IMR-90 (cell line): ENCODE measurements at regions not wholly inside any gene's neighbourhood (a gene's known extent, or its start where the extent isn't known, plus 50 kb on each side); places are given as distances from the start of the nearest gene placed in this dataset.

Experiments
- ATAC-seq: fragments of 200-7000 bp; cut with Tn5 transposase; 2 replicates; pipeline ENCODE4 v1.9.1; 2020; ENCODE audit warnings: low read depth, mild to moderate bottlenecking, moderate library complexity
- BruUV-seq: library from RNA; stranded (reverse); fragments of 400-500 nt; replicated peaks from 2 replicates; lab custom pipeline; 2021; lab: Mats Ljungman, UMichigan
- CTCF ChIA-PET: fragments of 300-600 bp; formaldehyde crosslinking; extraction: SDS; loops from one replicate; lab custom pipeline; 2021; ENCODE audit warnings: antibody characterized with exemption; lab: Yijun Ruan, JAX
- POLR2A ChIA-PET: fragments of 300-600 bp; sonication (Branson Sonifier 250); formaldehyde crosslinking; loops from one replicate; lab custom pipeline; 2022; ENCODE audit warnings: antibody characterized with exemption; ENCODE audit not compliant: unreplicated experiment; lab: Charles Lee
- DNase-seq: peaks from one replicate; pipeline ENCODE4 v3.0.0; 2013
- H2AFZ ChIP-seq: replicated peaks from 2 replicates; pipeline ENCODE3; 2013; ENCODE audit warnings: low read length, mild to moderate bottlenecking; ENCODE audit not compliant: poor library complexity
- H2AK5ac ChIP-seq: 2 replicates; pipeline ENCODE4 v1.6.1; 2013; ENCODE audit warnings: low read depth, low read length, inconsistent platforms
- H2AK9ac ChIP-seq: replicated peaks from 2 replicates; pipeline ENCODE3; 2013; ENCODE audit warnings: mild to moderate bottlenecking, low read depth, low read length, moderate library complexity; ENCODE audit not compliant: poor library complexity
- H2BK120ac ChIP-seq: 2 replicates; pipeline ENCODE4 v1.6.1; 2013; ENCODE audit warnings: low read depth, low read length, inconsistent platforms
- H2BK15ac ChIP-seq: 3 replicates; pipeline ENCODE4 v1.6.1; 2013; ENCODE audit warnings: low read depth, low read length, inconsistent platforms
- H2BK20ac ChIP-seq: 2 replicates; pipeline ENCODE4 v1.6.1; 2013; ENCODE audit warnings: low read depth, mild to moderate bottlenecking, inconsistent platforms, low read length, moderate library complexity
- H2BK5ac ChIP-seq: 2 replicates; pipeline ENCODE4 v1.6.1; 2013; ENCODE audit warnings: mild to moderate bottlenecking, low read depth, low read length, inconsistent platforms; ENCODE audit not compliant: poor library complexity, severe bottlenecking
- H3K14ac ChIP-seq: replicated peaks from 2 replicates; pipeline ENCODE4 v1.6.1; 2013; ENCODE audit warnings: low read depth, low read length, inconsistent platforms
- H3K18ac ChIP-seq: 2 replicates; pipeline ENCODE4 v1.6.1; 2013; ENCODE audit warnings: low read depth, low read length, control low read depth
- H3K23ac ChIP-seq: 2 replicates; pipeline ENCODE4 v1.6.1; 2013; ENCODE audit warnings: low read depth, low read length, inconsistent platforms
- H3K27ac ChIP-seq: 2 replicates; pipeline ENCODE4 v1.5.1; 2013; ENCODE audit warnings: mild to moderate bottlenecking, control low read depth, low read length; ENCODE audit not compliant: insufficient read depth
- H3K27me3 ChIP-seq: 2 replicates; pipeline ENCODE4 v1.6.1; 2013; ENCODE audit warnings: low read length; ENCODE audit not compliant: control insufficient read depth, insufficient read depth
- H3K36me3 ChIP-seq: 2 replicates; pipeline ENCODE4 v1.6.1; 2013; ENCODE audit warnings: low read length, mixed read lengths; ENCODE audit not compliant: control insufficient read depth, insufficient read depth
- H3K4ac ChIP-seq: 2 replicates; pipeline ENCODE4 v1.6.1; 2013; ENCODE audit warnings: low read depth, low read length, inconsistent platforms
- H3K4me1 ChIP-seq: 2 replicates; pipeline ENCODE4 v1.6.1; 2013; ENCODE audit warnings: low read length, mixed read lengths; ENCODE audit not compliant: control insufficient read depth, insufficient read depth
- H3K4me2 ChIP-seq: 2 replicates; pipeline ENCODE4 v1.6.1; 2013; ENCODE audit warnings: low read depth, mild to moderate bottlenecking, control low read depth, low read length, moderate library complexity
- H3K4me3 ChIP-seq: 2 replicates; pipeline ENCODE4 v1.5.1; 2013; ENCODE audit warnings: low read depth, mild to moderate bottlenecking, control low read depth, low read length, moderate library complexity; ENCODE audit not compliant: insufficient read depth
- H3K56ac ChIP-seq: 2 replicates; pipeline ENCODE4 v1.6.1; 2013; ENCODE audit warnings: low read length, inconsistent platforms; ENCODE audit not compliant: insufficient read depth; ENCODE audit errors: extremely low read depth
- H3K79me1 ChIP-seq, 2 experiments: 2 replicates each; pipeline ENCODE4 v1.6.1; 2013; ENCODE audit warnings: low read length in 2 of 2, inconsistent platforms in 1 of 2, low read depth in 1 of 2
- H3K9ac ChIP-seq: 2 replicates; pipeline ENCODE4 v1.6.1; 2013; ENCODE audit warnings: low read depth, low read length, control low read depth
- H3K9me1 ChIP-seq: 2 replicates; pipeline ENCODE4 v1.6.1; 2013; ENCODE audit warnings: low read length, inconsistent platforms; ENCODE audit not compliant: insufficient read depth
- H3K9me3 ChIP-seq: 2 replicates; pipeline ENCODE4 v1.6.1; 2013; ENCODE audit warnings: low read length; ENCODE audit not compliant: control insufficient read depth, insufficient read depth
- H4K20me1 ChIP-seq: 2 replicates; pipeline ENCODE4 v1.6.1; 2013; ENCODE audit warnings: low read length, inconsistent platforms; ENCODE audit not compliant: insufficient read depth
- H4K5ac ChIP-seq: 2 replicates; pipeline ENCODE4 v1.6.1; 2013; ENCODE audit warnings: mild to moderate bottlenecking, low read depth, low read length, control low read depth
- H4K8ac ChIP-seq, 2 experiments: 2 replicates each; pipeline ENCODE4 v1.6.1; 2013; ENCODE audit warnings: low read depth in 2 of 2, low read length in 2 of 2, control low read depth in 1 of 2, inconsistent platforms in 1 of 2
- H4K91ac ChIP-seq: 2 replicates; pipeline ENCODE4 v1.6.1; 2013; ENCODE audit warnings: low read depth, low read length, inconsistent platforms; ENCODE audit not compliant: insufficient read depth
- CEBPB ChIP-seq: IDR thresholded peaks from 2 replicates; pipeline ENCODE4 v1.6.1; 2012; ENCODE audit warnings: low read depth, low read length, improper control_type of control experiment
- NFE2L2 ChIP-seq: fragments of 150-350 bp; IDR thresholded peaks from 2 replicates; pipeline ENCODE4 v1.6.1; 2016; ENCODE audit warnings: low read depth, mild to moderate bottlenecking, low read length
- POLR2A ChIP-seq: IDR thresholded peaks from 2 replicates; pipeline ENCODE4 v1.6.1; 2012; ENCODE audit warnings: mild to moderate bottlenecking, low read depth, low read length
- RAD21 ChIP-seq: IDR thresholded peaks from 2 replicates; pipeline ENCODE4 v1.6.1; 2012; ENCODE audit warnings: low read length, improper control_type of control experiment
- RFX5 ChIP-seq: IDR thresholded peaks from 2 replicates; pipeline ENCODE4 v1.8.0; 2012; ENCODE audit warnings: low read depth, mild to moderate bottlenecking, low read length, moderate library complexity
- SMC3 ChIP-seq: fragments of 150-350 bp; IDR thresholded peaks from 2 replicates; pipeline ENCODE4 v1.6.1; 2016; ENCODE audit warnings: low read depth, mild to moderate bottlenecking, antibody characterized with exemption, low read length, moderate library complexity
- WGBS, 2 experiments: methylation state at CpG; one replicate each; pipeline versions ENCODE4 v1.1.5 to v1.1.7; 2013; ENCODE audit warnings: missing lambda C conversion rate in 2 of 2; ENCODE audit not compliant: insufficient read length in 1 of 2; ENCODE audit errors: extremely low coverage in 2 of 2; 5-methylcytosine and 5-hydroxymethylcytosine counted together
- dilution Hi-C: fragments of 300-500 bp; cut with HindIII; formaldehyde crosslinking; loops from one replicate; pipeline ENCODE4 v1.14.3; 2018; ENCODE audit warnings: low sequenced_read_pairs; ENCODE audit not compliant: unreplicated experiment
- in situ Hi-C: fragments of 300-500 bp; cut with MboI; formaldehyde crosslinking; loops from 3 replicates; pipeline ENCODE4 v1.14.3; 2019; ENCODE audit warnings: low sequenced_read_pairs, inconsistent platforms, mixed read lengths
- intact Hi-C: fragments of 100-400 bp; cut with micrococcal nuclease; formaldehyde crosslinking; loops from 2 replicates; pipeline ENCODE4 v1.10.0; 2022
- TF ChIP-seq, protein P1 (sequence below): fragments of 150-350 bp; IDR thresholded peaks from 2 replicates; pipeline ENCODE4 v1.6.1; 2017; ENCODE audit warnings: mild to moderate bottlenecking, antibody characterized with exemption, low read length, low read depth

- no peak overlapping the region for H2BK120ac ChIP-seq
- no peak overlapping the region for H2BK5ac ChIP-seq
- no peak overlapping the region for H3K4ac ChIP-seq
- POLR2A ChIA-PET, result no interaction called here
- H3K18ac ChIP-seq, result no peak overlapping the region
- DNase-seq, result no peak
- no peaks in the 10 kb centered on the region for H3K9me3 ChIP-seq
- no peak overlapping the region for H2BK20ac ChIP-seq
- H3K9me1 ChIP-seq, result 0 out of 2 replicates have a peak, but pooled peaks cover 3% of the 10 kb centered on the region
- H4K91ac ChIP-seq, result peak overlapping the region; percentile 6; the same call in 1 of the 2 replicates
- H3K79me1 ChIP-seq, result no peaks in the 10 kb centered on the region
- CTCF ChIA-PET, result interaction anchor here (0.7 kb wide), 1 partner anchor 36 kb away, joined by 3 read pairs; no protein-coding TSS in a partner anchor
- in situ Hi-C loops, result no loop called here
- H3K4me2 ChIP-seq, result no peak overlapping the region
- WGBS, 2 experiments, result no CpG with 5 or more reads among the region's 6 CpGs
- no peak overlapping the region for H2BK15ac ChIP-seq
- H4K5ac ChIP-seq, result no peak overlapping the region
- no peak overlapping the region for H3K56ac ChIP-seq
- no TSS peak for BruUV-seq
- dilution Hi-C loops, result no loop called here
- H2AK9ac ChIP-seq, result no peak overlapping the region
- intact Hi-C loops, result no loop called here
- TF ChIP-seq POLR2A (no peak), SMC3 (no peak), RAD21 (no peak), CEBPB (no peak), RFX5 (no peak), NFE2L2 (no peak)
- TF ChIP-seq, protein P1, sequence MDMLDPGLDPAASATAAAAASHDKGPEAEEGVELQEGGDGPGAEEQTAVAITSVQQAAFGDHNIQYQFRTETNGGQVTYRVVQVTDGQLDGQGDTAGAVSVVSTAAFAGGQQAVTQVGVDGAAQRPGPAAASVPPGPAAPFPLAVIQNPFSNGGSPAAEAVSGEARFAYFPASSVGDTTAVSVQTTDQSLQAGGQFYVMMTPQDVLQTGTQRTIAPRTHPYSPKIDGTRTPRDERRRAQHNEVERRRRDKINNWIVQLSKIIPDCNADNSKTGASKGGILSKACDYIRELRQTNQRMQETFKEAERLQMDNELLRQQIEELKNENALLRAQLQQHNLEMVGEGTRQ, result no peak
- H4K20me1 ChIP-seq, result no peaks in the 10 kb centered on the region
- peaks cover 3% of the 10 kb centered on the region; the same call in 1 of the 2 replicates for H3K4me1 ChIP-seq
- H4K8ac ChIP-seq, result no peak overlapping the region
- H3K27me3 ChIP-seq, result peaks cover 29% of the 10 kb centered on the region
- no peak overlapping the region for H3K23ac ChIP-seq
- no peak overlapping the region for H2AK5ac ChIP-seq
- H3K36me3 ChIP-seq, result no peaks in the 10 kb centered on the region
- no peak for ATAC-seq
- H3K27ac ChIP-seq, result no peak overlapping the region
- no peak overlapping the region; the same call in 1 of the 2 replicates for H3K14ac ChIP-seq
- H3K4me3 ChIP-seq, result no peak overlapping the region
- no peak overlapping the region for H2AFZ ChIP-seq
- no peak overlapping the region for H3K9ac ChIP-seq
Measured at GRCh38 chr12:53842686-53843085, 90.9 kb upstream of the CISTR start.
